GM11168 (cell line): ENCODE measurements at regions not wholly inside any gene's neighbourhood (a gene's known extent, or its start where the extent isn't known, plus 50 kb on each side); places are given as distances from the start of the nearest gene placed in this dataset.

Experiments
- in situ Hi-C: fragments of 300-500 bp; cut with MboI; formaldehyde crosslinking; loops from one replicate; pipeline ENCODE4 v1.12.0; 2022; ENCODE audit warnings: low sequenced_read_pairs; ENCODE audit not compliant: unreplicated experiment

GRCh38 chr6:24076011-24076410 lies 50.0 kb upstream of the NRSN1 start:
- in situ Hi-C loops: no loop called here
